ENCODE measurements at regions not wholly inside any gene's neighbourhood (a gene's known extent, or its start where the extent isn't known, plus 50 kb on each side); places are given as distances from the start of the nearest gene placed in this dataset.

DNA sequence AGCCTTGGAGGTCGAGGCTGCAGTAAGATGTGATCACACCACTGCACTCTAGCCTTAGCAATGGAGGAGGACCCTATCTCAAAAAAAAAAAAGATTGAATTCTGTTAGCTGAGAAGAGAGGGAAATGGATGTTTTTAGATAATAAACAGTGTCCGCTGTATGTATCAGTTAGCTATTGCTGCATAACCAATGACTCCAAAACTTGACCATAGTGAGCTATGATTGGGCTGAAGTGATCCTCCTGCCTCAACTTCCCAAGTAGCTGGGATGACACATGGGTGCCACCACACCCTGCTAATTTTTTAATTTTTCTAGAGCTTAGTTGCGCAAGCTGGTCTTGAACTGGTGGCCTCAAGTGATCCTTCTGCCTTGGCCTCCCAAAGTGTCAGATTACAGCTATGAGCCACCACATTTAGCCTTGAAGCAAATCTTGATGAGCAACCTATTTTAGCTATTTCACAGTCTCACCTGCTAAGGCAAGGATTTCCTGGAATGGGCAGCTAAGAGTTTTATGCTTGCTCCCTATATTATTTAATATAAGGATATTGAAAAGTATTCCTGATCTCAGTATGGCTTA is 68.3 kb upstream of the ATF7IP2 start:
- TF ChIP-seq BRCA1 (IDR thresholded peaks at IDR 0.05; ENCODE audit: low read depth, low read length), result no peak
- TF ChIP-seq, protein P1, sequence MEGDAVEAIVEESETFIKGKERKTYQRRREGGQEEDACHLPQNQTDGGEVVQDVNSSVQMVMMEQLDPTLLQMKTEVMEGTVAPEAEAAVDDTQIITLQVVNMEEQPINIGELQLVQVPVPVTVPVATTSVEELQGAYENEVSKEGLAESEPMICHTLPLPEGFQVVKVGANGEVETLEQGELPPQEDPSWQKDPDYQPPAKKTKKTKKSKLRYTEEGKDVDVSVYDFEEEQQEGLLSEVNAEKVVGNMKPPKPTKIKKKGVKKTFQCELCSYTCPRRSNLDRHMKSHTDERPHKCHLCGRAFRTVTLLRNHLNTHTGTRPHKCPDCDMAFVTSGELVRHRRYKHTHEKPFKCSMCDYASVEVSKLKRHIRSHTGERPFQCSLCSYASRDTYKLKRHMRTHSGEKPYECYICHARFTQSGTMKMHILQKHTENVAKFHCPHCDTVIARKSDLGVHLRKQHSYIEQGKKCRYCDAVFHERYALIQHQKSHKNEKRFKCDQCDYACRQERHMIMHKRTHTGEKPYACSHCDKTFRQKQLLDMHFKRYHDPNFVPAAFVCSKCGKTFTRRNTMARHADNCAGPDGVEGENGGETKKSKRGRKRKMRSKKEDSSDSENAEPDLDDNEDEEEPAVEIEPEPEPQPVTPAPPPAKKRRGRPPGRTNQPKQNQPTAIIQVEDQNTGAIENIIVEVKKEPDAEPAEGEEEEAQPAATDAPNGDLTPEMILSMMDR (IDR thresholded peaks at IDR 0.05; ENCODE audit: control extremely low read depth in 1 of 3, insufficient read depth in 1 of 3, low read depth in 1 of 3, low read length in 3 of 3), result no peak
- no peak for TF ChIP-seq RNF2 (IDR thresholded peaks at IDR 0.05; ENCODE audit: borderline replicate concordance, low read depth, low read length, missing control alignments, poor library complexity, severe bottlenecking)
- no peak for TF ChIP-seq RAD21 (IDR thresholded peaks at IDR 0.05 in 1 of 2, conservative IDR thresholded peaks at IDR 0.05 in 1 of 2; ENCODE audit: low read depth in 2 of 2, low read length in 2 of 2)
- no peak for TF ChIP-seq RFX5 (IDR thresholded peaks at IDR 0.05; ENCODE audit: borderline replicate concordance, low read depth, low read length)
- TF ChIP-seq EZH2 (IDR thresholded peaks at IDR 0.05; ENCODE audit: low read depth, low read length, severe bottlenecking), result no peak
- TF ChIP-seq CREB1 (IDR thresholded peaks at IDR 0.05), result no peak
- TF ChIP-seq HDAC6 (IDR thresholded peaks at IDR 0.05; ENCODE audit: low read depth, low read length), result no peak
- TF ChIP-seq ZNF274 (IDR thresholded peaks at IDR 0.05; ENCODE audit: borderline replicate concordance, extremely low read depth, low read length), result no peak
- TF ChIP-seq CEBPB (IDR thresholded peaks at IDR 0.05; ENCODE audit: low read depth, low read length), result no peak
- no peak for TF ChIP-seq MAFK (IDR thresholded peaks at IDR 0.05; ENCODE audit: low read depth, low read length)
- TF ChIP-seq NRF1 (IDR thresholded peaks at IDR 0.05; ENCODE audit: low read depth, low read length), result no peak

Data from H1 (cell line).